HAP-1 (cell line): ENCODE measurements at regions not wholly inside any gene's neighbourhood (a gene's known extent, or its start where the extent isn't known, plus 50 kb on each side); places are given as distances from the start of the nearest gene placed in this dataset.
"Not testable (repeated sequence)": the region's sequence is repeated elsewhere in the genome, so short reads cannot be mapped to it uniquely, and the experiment has no call there.

ENCODE experiments used
- DNase-seq, 2 experiments: peaks; one replicate each; pipeline ENCODE4 v3.0.0-alpha.2; 2016 to 2020; ENCODE audit warnings: low spot score in 2 of 2
- H3K27me3 ChIP-seq: fragments of 250-450 bp; sonication (Bioruptor Pico); 2 replicates; pipeline ENCODE4 v1.5.1; 2020; ENCODE audit warnings: low read depth, mild to moderate bottlenecking, moderate library complexity
- H3K36me3 ChIP-seq: fragments of 250-450 bp; sonication (Bioruptor Pico); replicated peaks from 2 replicates; pipeline ENCODE4 v1.5.1; 2020; ENCODE audit warnings: mild to moderate bottlenecking
- H3K4me1 ChIP-seq: fragments of 250-450 bp; sonication (Bioruptor Pico); 2 replicates; pipeline ENCODE4 v1.5.1; 2020; ENCODE audit warnings: mild to moderate bottlenecking
- H3K4me3 ChIP-seq: fragments of 250-450 bp; sonication (Bioruptor Pico); 2 replicates; pipeline ENCODE4 v1.5.1; 2020; ENCODE audit warnings: mild to moderate bottlenecking, moderate library complexity
- H3K9me3 ChIP-seq: fragments of 250-450 bp; sonication (Bioruptor Pico); 2 replicates; pipeline ENCODE4 v1.5.1; 2020; ENCODE audit warnings: mild to moderate bottlenecking, moderate library complexity
- in situ Hi-C: fragments of 300-500 bp; cut with MboI; formaldehyde crosslinking; loops from 3 replicates; pipeline ENCODE4 v1.14.3; 2020; ENCODE audit warnings: low sequenced_read_pairs, inconsistent platforms, mixed read lengths

DNA sequence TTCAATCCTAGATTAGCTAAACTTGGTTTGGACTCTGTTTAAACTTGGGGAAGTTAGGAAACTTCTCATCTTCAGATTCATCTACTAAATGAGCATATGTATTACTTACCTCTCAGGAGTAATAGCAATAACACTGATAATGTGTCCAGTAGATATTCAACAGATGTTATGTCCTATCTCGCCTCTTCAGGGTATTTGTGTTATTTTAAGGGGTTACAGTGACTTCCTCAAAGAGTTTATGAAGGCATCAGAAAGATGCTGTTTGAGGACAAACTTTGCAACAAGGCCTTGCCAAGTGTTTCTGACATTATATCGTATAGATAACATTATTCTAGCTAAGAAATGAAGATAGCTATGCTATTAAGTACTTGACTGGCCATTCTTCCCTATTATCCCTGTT is 522.3 kb downstream of the IGSF11 start:
- Histone ChIP-seq H3K4me3 (no peak overlapping the region), H3K9me3 (no peaks in the 10 kb centered on the region), H3K36me3 (no peaks in the 10 kb centered on the region), H3K4me1 (peaks cover 20% of the 10 kb centered on the region), H3K27me3 (no peaks in the 10 kb centered on the region)
- peak in 1 of 2 experiments; percentile 2 for DNase-seq
- in situ Hi-C loops, result no loop called here

DNA sequence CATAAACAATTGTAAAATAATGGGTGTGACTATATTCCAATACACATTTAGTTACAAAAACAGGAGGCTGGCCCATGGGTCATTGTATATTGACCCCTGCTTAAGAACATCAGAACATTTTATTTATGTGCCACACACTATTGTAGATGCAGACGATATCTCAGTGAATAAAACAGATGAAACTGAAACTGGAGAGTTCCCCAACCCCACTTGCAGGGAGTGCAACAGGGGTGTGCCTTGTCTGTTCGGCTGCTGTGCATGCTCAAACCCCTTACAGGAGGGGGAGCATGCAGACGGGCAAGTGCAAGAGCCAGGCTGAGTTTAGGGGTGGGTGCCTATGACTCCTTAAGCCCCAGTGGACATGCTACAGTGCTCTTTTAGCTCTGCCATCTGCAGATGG is 509.6 kb downstream of the IGSF11 start:
- Histone ChIP-seq H3K36me3 (no peaks in the 10 kb centered on the region), H3K4me3 (no peak overlapping the region), H3K27me3 (no peaks in the 10 kb centered on the region), H3K4me1 (no peaks in the 10 kb centered on the region; the same call in none of the 2 replicates), H3K9me3 (no peaks in the 10 kb centered on the region)
- in situ Hi-C loops, result no loop called here
- no peak for DNase-seq

DNA sequence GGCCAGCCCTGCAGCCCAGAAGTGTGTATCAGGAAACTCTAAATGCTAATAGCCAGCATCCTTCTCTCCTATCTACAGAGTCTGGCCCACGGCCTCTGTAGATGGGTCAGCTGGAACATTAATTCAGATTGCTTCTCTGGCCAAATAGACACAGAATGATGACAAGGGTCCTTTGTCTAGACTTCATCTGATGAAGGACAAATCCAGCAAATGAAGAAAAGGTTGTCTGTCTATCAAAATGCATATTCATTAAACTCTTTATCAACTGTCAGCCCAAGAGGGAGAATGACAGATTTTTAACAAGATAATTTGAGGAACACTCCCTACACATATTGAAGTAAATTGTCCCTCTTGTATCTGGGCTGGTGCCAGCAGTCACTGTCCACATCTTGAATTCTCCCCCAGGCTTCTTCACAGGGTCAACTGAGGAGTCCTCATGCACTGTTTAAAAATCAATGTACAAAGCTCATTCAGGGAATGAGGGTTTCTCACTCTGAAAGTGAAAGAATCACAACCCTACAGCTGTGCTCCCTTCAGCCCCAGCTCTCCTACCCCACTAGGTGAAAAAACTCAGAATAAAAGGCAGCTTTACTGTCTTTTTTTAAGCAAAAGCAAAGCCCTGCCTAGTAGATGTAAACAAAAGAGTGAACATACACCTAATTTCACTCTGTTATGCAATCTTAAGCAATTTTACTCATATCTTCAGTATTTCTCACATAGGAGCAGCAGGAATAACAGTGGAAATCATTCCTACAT is 507.7 kb downstream of the IGSF11 start:
- Histone ChIP-seq H3K36me3 (no peaks in the 10 kb centered on the region), H3K27me3 (no peaks in the 10 kb centered on the region), H3K9me3 (no peaks in the 10 kb centered on the region), H3K4me3 (no peak overlapping the region), H3K4me1 (peaks cover 10% of the 10 kb centered on the region)
- in situ Hi-C loops, result no loop called here
- no peak for DNase-seq

DNA sequence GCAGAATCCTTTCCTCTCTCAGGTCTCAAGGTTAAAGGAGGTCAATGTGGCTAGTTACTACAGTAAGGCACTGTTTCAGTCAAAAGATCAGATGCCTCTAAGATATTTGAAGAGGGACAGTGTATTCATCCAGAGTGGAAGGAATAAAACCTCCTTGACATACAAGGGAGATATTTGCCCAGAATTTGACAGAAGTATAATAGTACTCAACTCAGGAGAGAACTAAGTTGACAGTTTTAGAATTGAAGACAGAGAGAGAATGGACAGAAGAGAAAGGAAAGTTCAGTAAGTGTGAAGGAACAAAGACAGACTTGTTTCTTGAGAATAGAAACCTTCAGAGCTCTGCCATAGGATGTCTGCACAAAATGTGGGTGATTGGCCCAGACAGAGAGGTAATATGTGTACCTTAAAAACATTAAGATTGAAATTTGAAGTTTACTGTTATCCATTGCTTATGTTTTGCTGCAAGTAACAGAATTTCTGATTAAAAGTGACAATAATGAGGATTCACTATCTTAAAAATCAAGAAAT is 507.1 kb downstream of the IGSF11 start:
- no peaks in the 10 kb centered on the region for H3K27me3 ChIP-seq
- in situ Hi-C loops, result no loop called here
- H3K9me3 ChIP-seq, result no peaks in the 10 kb centered on the region
- no peaks in the 10 kb centered on the region for H3K36me3 ChIP-seq
- H3K4me1 ChIP-seq, result peaks cover 11% of the 10 kb centered on the region
- no peak for DNase-seq
- no peak overlapping the region for H3K4me3 ChIP-seq

DNA sequence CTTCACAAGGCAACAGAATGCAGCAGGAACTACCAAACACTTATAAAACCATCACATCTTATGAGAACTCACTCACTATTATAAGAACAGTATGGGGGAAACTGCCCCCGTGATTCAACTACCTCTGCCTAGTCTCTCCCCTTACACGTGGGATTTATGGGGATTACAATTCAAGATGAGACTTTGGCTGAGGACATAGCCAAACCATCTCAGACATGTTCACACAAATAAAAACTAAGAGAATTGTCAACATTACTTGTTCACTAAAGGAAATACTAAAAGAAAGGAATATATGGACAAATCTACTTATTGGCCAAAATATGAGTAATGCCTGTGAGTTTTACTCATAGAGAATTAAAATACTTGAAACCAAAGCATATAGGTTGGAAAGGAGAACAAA is 505.1 kb downstream of the IGSF11 start:
- H3K4me1 ChIP-seq, result peaks cover 19% of the 10 kb centered on the region
- in situ Hi-C loops, result no loop called here
- DNase-seq, result no peak
- H3K4me3 ChIP-seq, result no peak overlapping the region
- H3K36me3 ChIP-seq, result no peaks in the 10 kb centered on the region
- no peaks in the 10 kb centered on the region for H3K27me3 ChIP-seq
- H3K9me3 ChIP-seq, result no peaks in the 10 kb centered on the region

DNA sequence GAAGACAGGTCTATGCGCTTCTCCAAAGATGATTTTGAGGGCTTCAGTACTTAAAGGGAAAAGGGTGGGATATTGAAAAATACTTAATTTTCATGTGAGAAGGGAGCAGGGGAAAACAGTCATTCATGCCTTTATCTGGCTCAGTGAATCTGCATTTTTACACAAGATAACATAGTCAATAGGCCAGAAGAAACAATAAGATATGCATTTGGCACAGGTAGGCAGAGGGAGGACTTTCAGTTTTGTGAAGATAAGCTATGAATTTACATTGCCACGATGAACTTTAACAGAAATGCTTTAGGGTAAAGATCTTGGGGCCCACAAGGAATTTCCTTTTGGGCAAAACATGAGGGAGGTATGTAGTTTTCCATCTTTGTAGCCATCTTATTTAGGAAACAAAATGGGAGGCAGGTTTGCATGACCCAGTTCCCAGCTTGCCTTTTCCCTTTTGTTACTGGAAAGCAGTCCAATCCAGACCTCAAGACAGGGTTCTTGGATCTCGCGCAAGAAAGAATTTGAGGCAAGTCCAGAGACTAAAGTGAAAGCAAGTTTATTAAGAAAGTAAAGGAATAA is 504.2 kb downstream of the IGSF11 start:
- no peaks in the 10 kb centered on the region for H3K9me3 ChIP-seq
- in situ Hi-C loops, result no loop called here
- peaks cover 19% of the 10 kb centered on the region for H3K4me1 ChIP-seq
- H3K27me3 ChIP-seq, result no peaks in the 10 kb centered on the region
- H3K4me3 ChIP-seq, result no peak overlapping the region
- DNase-seq, result no peak
- no peaks in the 10 kb centered on the region for H3K36me3 ChIP-seq

DNA sequence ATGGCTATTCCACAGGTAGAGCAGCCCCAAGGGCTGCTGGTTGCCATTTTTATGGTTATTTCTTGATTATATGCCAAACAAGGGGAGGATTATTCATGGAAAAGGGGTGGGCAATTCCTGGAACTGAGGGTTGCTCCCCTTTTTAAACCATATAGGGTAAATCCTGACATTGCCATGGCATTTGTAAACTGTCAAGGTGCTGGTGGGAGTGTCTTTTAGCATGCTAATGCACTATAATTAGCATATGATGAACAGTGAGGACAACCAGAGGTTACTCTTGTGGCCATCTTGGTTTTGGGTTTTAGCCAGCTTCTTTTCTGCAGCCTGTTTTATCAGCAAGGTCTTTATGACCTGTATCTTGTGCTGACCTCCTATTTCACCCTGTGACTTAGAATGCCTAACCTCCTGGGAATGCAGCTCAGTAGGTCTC is 503.7 kb downstream of the IGSF11 start:
- in situ Hi-C loops, H3K27me3 ChIP-seq, H3K4me3 ChIP-seq, H3K36me3 ChIP-seq, DNase-seq, H3K9me3 ChIP-seq: not testable (repeated sequence)
- peaks cover 19% of the 10 kb centered on the region for H3K4me1 ChIP-seq

DNA sequence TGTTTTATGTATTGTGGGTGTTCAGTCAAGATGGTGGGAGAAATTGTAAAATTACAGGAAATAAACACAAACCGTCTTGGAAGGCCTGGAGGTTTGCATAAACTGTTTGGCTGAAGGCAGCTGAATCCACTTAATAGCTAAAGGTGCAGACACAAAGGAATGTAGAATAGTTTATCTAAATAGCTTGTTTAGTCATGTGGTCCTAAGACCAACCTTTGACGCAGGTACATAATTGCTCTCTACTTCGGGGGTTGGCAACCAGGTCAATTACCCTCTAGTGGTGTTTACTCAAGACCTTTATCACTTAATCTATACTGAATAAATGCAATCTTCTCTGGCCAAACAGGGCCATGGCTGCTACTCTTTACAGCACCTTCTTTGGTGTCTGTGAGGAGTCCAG is 502.8 kb downstream of the IGSF11 start:
- Histone ChIP-seq H3K27me3 (no peaks in the 10 kb centered on the region), H3K4me1 (peaks cover 19% of the 10 kb centered on the region), H3K4me3 (no peak overlapping the region), H3K9me3 (no peaks in the 10 kb centered on the region), H3K36me3 (no peaks in the 10 kb centered on the region)
- in situ Hi-C loops, result no loop called here
- DNase-seq, result no peak

DNA sequence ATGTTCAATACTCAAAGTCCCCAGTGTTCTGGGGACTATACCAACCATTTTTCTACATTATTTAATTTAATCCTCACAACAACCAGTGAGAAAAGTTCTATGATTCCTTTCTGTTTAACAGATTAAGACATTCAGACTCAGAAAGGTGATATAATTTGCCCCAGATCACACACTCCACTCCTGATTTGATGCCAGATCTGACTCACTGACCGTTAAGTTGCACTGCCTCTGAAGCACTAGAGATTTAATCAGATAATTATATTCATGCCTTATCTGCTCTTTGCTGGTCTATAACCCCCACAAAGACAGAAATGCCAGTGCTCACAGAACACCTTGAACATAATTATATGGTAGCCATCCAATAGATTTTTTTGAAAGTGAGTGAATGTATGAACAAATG is 501.0 kb downstream of the IGSF11 start:
- no peaks in the 10 kb centered on the region for H3K36me3 ChIP-seq
- H3K9me3 ChIP-seq, result no peaks in the 10 kb centered on the region
- in situ Hi-C loops, result no loop called here
- H3K27me3 ChIP-seq, result no peaks in the 10 kb centered on the region
- H3K4me1 ChIP-seq, result peaks cover 19% of the 10 kb centered on the region
- H3K4me3 ChIP-seq, result no peak overlapping the region
- DNase-seq, result no peak

DNA sequence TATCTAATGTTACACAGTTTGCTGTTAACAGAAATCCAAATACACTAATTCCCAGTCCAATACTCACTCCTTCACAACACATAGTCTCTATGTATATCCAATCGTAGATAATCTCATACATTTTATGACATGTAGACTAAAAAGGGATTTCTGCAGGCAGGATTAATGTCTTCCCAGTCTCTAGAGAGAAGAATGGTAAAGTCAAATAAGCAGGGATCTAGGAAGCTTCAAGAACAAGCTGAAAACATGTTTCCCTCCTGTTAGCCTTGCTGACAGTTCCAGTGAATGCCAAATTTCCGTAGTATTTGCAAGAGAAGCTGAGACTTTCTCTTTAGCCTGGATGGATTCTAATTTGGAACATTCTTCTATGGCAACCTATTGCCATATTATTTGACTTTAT is 500.1 kb downstream of the IGSF11 start:
- H3K36me3 ChIP-seq, result no peaks in the 10 kb centered on the region
- in situ Hi-C loops, result no loop called here
- H3K27me3 ChIP-seq, result no peaks in the 10 kb centered on the region
- H3K4me1 ChIP-seq, result peaks cover 19% of the 10 kb centered on the region
- no peak for DNase-seq
- no peaks in the 10 kb centered on the region for H3K9me3 ChIP-seq
- H3K4me3 ChIP-seq, result no peak overlapping the region

DNA sequence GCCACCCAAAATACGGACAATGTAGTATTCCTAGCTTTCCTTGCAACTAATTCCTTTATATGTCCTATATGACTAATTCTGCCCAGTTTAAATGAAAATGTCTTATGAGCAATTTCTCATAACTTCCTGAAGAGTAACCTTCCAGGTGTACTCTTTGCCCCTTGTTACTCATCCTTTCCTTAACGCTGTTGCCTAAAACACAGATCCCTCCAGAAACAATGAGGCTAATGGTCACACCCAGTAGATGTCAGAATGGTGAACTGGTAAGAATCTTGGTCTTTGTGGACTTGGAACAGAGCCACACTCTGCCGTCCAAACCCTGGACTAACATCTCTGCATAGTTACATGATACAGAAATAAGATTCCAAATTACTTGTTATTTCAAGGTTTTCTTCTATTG is 497.9 kb downstream of the IGSF11 start:
- DNase-seq, result no peak
- H3K4me3 ChIP-seq, result no peak overlapping the region
- no peaks in the 10 kb centered on the region for H3K36me3 ChIP-seq
- no peaks in the 10 kb centered on the region for H3K27me3 ChIP-seq
- in situ Hi-C loops, result no loop called here
- H3K9me3 ChIP-seq, result no peaks in the 10 kb centered on the region
- peaks cover 11% of the 10 kb centered on the region for H3K4me1 ChIP-seq

DNA sequence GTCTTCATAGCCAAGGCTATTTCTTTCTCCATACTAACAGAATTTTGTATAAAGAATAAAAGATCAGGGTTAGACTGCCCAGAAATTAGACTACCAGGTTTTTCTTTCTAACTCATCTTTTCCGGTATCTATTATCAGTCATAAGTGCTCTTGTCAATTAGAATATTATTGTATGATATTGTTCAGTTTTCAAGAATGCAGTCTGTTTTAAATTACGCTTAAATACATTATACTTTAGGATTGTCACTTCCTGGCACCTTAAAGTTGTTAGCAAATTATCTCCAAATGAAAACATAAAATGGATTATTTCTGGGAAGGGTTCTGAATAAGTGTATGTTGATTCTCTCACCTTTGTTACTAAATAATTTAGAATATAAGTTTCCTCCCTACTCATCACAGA is 497.2 kb downstream of the IGSF11 start:
- Histone ChIP-seq H3K4me1 (peaks cover 8% of the 10 kb centered on the region), H3K9me3 (no peaks in the 10 kb centered on the region), H3K4me3 (no peak overlapping the region), H3K36me3 (no peaks in the 10 kb centered on the region), H3K27me3 (no peaks in the 10 kb centered on the region)
- in situ Hi-C loops, result no loop called here
- DNase-seq, result no peak

DNA sequence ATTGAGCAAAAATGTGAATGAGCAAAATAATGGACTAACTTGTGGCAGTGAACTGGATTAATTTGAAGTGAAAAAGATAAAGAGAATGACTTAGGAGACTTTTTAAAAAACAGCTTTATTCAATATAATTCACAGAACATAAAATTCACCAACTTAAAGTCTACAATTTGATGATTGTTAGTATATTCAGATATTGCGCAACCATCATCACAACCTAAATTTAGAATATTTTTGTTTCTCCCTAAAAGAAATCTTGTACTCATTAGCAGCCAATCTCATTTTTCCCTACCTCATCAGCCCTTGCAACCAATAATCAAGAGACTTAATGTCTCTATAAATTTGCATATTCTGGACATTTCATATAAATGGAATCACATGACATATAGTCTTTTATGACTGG is 496.5 kb downstream of the IGSF11 start:
- Histone ChIP-seq H3K4me3 (no peak overlapping the region), H3K4me1 (peaks cover 7% of the 10 kb centered on the region), H3K27me3 (no peaks in the 10 kb centered on the region), H3K9me3 (no peaks in the 10 kb centered on the region), H3K36me3 (no peaks in the 10 kb centered on the region)
- no peak for DNase-seq
- in situ Hi-C loops, result no loop called here

DNA sequence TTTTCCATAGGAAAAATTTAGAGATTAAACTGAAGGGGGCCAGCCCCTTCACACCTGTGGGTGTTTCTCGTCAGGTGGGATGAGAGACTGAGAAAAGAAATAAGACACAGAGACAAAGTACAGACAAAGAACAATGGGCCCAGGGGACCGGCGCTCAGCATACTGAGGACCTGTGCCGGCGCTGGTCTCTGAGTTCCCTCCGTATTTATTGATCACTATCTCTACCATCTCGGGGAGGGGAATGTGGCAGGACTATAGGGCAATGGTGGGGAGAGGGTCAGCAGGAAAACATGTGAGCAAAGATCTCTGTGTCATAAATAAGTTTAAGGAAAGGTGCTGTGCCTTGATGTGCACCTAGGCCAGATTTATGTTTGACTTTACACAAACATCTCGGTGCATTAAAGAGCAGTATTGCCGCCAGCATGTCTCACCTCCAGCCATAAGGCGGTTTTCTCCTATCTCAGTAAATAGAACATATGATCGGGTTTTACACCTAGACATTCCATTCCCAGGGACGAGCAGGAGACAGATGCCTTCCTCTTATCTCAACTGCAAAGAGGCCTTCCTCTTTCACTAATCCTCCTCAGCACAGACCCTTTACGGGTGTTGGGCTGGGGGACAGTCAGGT is 494.7 kb downstream of the IGSF11 start:
- H3K36me3 ChIP-seq, DNase-seq, H3K9me3 ChIP-seq, in situ Hi-C loops, H3K4me1 ChIP-seq, H3K4me3 ChIP-seq, H3K27me3 ChIP-seq: not testable (repeated sequence)
